ENCODE measurements at regions not wholly inside any gene's neighbourhood (a gene's known extent, or its start where the extent isn't known, plus 50 kb on each side); places are given as distances from the start of the nearest gene placed in this dataset.
"Not testable (repeated sequence)": the region's sequence is repeated elsewhere in the genome, so short reads cannot be mapped to it uniquely, and the experiment has no call there.

- no peak for FAIRE-seq
- no peak for DNase-seq (ENCODE audit: extremely low spot score, insufficient read length, low read depth)
Observed at GRCh38 chr15:66982250-66982649, 83.2 kb upstream of the SMAD3 start.

- no peak for FAIRE-seq
- DNase-seq (ENCODE audit: extremely low spot score, insufficient read length, low read depth): no peak
Observed at GRCh38 chr15:66982816-66983215, 82.6 kb upstream of the SMAD3 start.

DNA sequence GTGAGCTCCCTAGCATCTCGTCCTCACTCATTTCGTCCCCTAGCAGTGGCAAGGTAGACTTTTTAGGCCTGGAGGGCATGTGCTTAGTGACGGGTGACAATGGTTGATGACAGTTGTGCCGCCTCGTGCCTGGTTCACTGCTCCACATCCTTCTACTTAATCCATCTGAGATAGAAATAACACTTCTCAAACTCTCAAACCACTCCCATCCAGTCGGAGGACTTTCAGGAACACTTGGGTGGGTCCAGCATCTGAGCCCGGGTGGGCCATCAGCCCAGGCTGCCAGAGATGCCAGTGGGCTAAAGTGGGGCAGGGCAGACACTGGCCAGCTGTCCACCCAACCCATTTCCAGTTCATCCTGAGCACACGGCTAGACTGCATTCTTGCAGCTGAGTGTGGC is 79.7 kb upstream of the SMAD3 start:
- no peak for FAIRE-seq
- no peak for DNase-seq (ENCODE audit: extremely low spot score, insufficient read length, low read depth)

DNA sequence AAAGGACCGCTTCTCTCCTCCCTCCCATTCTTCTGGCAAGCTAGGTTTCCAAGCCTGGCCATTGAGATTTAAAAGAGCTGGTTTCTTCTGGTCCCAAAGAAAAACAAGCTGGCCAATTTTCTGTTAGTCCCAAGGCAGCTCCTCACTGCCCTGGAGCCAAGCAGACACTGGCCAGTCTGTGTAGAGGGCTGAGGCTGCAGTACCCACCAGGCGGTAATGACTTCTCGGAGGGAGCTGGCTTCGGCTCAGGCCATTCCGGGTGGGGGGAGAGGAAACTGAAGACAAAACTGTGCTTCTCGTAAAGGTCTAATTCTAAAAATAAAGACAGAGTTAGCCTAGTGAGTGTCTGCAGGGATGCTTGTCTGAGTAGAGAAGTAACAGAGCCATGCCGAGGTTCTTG is 78.5 kb upstream of the SMAD3 start:
- FAIRE-seq (no peak), DNase-seq (ENCODE audit: extremely low spot score, insufficient read length, low read depth) (no peak)

- DNase-seq (ENCODE audit: extremely low spot score, insufficient read length, low read depth) (no peak), FAIRE-seq (no peak)
Observed at GRCh38 chr15:66993090-66993489, 72.3 kb upstream of the SMAD3 start.

GRCh38 chr15:66993874-66994696 is 71.3 kb upstream of the SMAD3 start:
- FAIRE-seq (no peak), DNase-seq (ENCODE audit: extremely low spot score, insufficient read length, low read depth) (no peak)

GRCh38 chr15:66994927-66995656 is 70.3 kb upstream of the SMAD3 start:
- FAIRE-seq: no peak
- DNase-seq (ENCODE audit: extremely low spot score, insufficient read length, low read depth): no peak

GRCh38 chr15:66996094-66996493 is 69.3 kb upstream of the SMAD3 start:
- no peak for FAIRE-seq
- DNase-seq (ENCODE audit: extremely low spot score, insufficient read length, low read depth): no peak

GRCh38 chr15:66997212-66997611 is 68.2 kb upstream of the SMAD3 start:
- FAIRE-seq: no peak
- no peak for DNase-seq (ENCODE audit: extremely low spot score, insufficient read length, low read depth)

- FAIRE-seq; DNase-seq (ENCODE audit: extremely low spot score, insufficient read length, low read depth): not testable (repeated sequence)
Observed at GRCh38 chr15:66998234-66998633, 67.2 kb upstream of the SMAD3 start.

- FAIRE-seq (no peak), DNase-seq (ENCODE audit: extremely low spot score, insufficient read length, low read depth) (no peak)
Observed at GRCh38 chr15:66999046-66999968, 66.1 kb upstream of the SMAD3 start.

- DNase-seq (ENCODE audit: extremely low spot score, insufficient read length, low read depth): no peak
- no peak for FAIRE-seq
Observed at GRCh38 chr15:67000896-67001295, 64.5 kb upstream of the SMAD3 start.

- no peak for DNase-seq (ENCODE audit: extremely low spot score, insufficient read length, low read depth)
- FAIRE-seq: no peak
Observed at GRCh38 chr15:67002368-67002767, 63.0 kb upstream of the SMAD3 start.

GRCh38 chr15:67003586-67003985 is 61.8 kb upstream of the SMAD3 start:
- no peak for FAIRE-seq
- DNase-seq (ENCODE audit: extremely low spot score, insufficient read length, low read depth): no peak

DNA sequence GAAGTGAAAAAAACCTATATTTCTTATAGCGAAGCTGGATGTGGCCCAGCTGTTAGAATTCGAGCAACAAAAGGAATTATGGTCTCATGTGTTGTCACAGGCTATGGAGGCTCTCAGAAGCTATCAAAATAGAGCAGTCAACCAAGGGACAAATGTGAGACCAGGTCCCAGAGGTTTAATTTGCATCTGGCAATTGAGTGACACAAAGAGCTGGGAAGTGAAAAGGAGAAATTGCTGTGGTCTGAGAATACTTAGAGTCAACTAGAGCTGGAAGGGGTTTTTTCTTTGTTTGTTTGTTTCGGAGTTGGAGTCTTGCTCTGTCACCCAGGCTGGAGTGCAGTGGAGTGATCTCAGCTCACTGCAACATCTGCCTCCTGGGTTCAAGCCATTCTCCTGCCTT is 61.3 kb upstream of the SMAD3 start:
- no peak for FAIRE-seq
- no peak for DNase-seq (ENCODE audit: extremely low spot score, insufficient read length, low read depth)

DNA sequence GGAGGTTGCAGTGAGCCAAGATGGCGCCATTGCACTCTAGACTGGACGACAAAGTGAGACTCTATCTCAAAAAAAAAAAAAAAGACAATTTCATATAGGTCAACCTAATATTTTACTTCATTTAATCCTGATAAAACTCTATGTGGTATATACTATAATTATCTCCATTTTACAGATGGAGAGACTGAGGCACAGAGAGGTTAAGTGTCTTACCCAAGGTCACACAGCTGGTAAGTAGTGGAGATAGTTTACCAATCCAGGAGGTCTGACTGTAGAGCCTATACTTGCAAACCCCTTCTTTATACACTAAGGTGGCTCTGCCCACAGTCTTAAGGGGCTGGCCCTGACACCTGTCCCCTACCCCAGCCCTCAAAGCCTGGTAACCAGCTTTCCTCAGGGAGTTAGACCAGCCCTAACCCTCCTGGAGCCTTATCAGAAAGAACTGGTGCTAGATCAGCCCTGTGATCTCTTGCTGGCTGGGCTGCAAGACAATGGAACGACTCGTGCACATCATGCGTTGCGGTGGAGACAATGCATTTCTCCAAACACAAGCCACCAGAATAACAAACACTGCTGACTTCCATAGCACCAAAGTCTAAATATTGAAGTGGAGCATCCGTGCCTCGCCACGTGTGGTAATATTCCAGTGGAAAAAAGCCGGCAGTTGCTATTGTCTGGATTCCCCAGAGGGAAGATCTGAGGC is 60.0 kb upstream of the SMAD3 start:
- FAIRE-seq: no peak
- DNase-seq (ENCODE audit: extremely low spot score, insufficient read length, low read depth): no peak

DNA sequence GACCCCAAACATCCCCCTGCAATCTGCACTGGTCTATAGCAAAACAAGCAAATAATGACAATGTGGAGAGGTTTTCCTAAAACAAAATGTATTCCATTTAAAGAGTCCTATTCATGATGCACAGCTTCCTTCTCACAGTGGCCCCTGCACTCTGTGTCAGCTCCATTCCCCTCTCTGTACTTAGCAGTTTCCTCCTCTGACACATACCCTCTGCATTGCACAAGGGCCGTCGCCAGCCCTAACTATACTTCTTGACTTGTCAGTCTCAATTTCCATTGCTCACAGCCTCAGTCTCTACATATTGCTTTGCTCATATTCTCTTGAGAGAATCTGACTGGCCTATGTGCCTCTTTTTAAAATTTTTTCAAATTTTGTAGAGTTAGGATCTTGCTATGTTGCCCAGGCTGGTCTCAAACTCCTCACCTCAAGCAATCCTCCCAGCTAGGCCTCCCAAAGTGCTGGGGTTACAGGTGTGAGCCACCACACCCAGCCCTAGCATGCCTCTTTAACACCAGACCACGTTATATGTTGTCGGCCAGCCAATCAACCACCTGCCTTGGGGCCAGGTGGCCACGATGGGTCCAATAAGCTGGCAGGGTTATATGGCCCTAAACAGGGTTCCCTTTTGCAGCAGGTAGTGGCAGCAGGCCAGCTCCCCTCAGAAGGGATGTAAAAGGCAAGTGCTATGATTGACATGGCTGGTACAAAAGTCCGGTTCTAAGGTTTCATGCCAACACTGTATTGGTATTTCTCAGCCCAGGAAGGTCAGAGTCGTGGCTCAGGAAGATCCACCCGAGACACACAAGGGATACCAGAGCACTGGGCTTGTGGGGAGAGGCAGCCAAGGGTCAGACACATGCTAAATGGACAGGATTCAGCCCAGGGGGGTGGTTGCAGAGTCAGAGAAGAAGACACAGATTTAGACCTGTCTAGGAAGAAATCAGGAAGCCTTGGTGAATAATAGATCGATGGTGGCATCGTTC is 59.0 kb upstream of the SMAD3 start:
- no peak for FAIRE-seq
- no peak for DNase-seq (ENCODE audit: extremely low spot score, insufficient read length, low read depth)

DNA sequence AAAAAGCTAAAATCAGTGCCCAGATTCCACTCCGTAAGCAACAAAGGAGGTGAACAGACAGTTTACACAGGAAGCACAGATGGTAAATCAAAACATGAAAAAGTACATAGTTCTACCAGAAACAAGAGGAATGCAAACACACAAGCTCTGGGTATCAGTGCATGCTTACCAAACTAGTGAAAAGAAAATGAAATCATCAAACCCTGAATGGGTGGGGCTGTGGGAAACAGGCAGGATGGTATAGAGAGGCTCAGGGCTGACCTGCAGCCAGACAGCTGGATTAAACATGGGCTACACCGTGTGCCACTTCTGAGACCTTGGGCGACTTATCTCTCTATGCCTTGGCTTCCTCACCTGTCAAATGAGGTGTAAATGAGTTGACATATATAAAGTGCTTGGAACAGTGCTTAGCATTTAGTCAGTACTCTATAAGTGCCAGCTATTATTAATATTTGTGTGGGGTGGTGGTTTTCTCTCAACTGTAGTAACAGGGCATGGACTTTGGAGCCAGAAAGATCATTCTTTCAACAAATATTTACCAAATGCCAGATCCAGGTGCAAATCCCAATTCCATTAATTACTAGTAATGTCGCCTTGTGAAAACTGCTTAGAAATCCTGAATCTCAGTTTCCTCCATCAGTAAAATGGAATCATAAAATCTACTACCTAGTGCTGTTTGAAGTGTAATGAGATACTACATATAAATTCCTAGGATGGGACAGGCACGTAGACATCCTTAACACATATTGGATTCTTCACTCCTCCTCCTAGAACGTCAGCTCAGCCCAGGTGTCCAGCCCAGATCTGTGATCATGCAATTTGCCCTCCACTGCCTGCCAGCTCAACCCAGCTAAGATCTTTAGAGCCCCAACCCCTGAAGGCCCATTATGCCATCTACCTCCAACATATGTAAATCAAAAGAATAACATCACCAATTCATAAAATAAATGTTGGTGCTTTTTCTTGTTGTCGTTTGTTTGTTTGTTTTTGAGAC is 55.5 kb upstream of the SMAD3 start:
- FAIRE-seq (no peak), DNase-seq (ENCODE audit: extremely low spot score, insufficient read length, low read depth) (no peak)

Data from GM18507 (cell line).